ENCODE measurements at regions not wholly inside any gene's neighbourhood (a gene's known extent, or its start where the extent isn't known, plus 50 kb on each side); places are given as distances from the start of the nearest gene placed in this dataset.

DNA sequence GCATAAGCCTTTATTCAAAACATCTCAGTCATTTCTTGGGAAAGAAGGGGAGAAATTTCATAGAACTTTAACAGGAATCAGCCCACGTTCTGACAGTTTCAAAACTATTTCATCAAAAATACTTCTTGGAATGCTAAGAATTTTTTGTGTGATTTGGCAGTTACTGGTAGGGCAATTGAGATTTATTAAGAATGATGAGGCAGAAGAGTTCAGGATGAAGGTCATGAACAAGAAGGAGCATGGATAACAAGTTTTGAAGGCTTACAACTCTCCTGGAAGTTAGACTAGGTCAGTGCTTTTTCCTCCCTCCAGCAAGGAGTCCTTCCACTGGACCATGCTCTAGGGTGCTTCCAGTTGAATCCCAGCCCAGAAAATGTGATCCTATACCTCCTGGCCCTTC lies 569.9 kb downstream of the ANKRD7 start:
- ChIA-PET POLR2A (no interaction called here), CTCF (no interaction called here)
- H3K4me3 ChIP-seq: no peak overlapping the region
- no peak for TF ChIP-seq CHD2 (IDR thresholded peaks at IDR 0.05; ENCODE audit: low read length, partially characterized antibody)
- no peak for TF ChIP-seq MAFK (IDR thresholded peaks at IDR 0.05; ENCODE audit: partially characterized antibody)
- TF ChIP-seq ESRRA (IDR thresholded peaks at IDR 0.05; ENCODE audit: borderline replicate concordance, low read length): no peak
- TF ChIP-seq ZFP36 (IDR thresholded peaks at IDR 0.05; ENCODE audit: borderline replicate concordance, partially characterized antibody): no peak
- no peak for TF ChIP-seq EHMT2 (IDR thresholded peaks at IDR 0.05; ENCODE audit: low read depth)
- no peaks in the 10 kb centered on the region for H3K4me1 ChIP-seq
- no peak for DNase-seq (ENCODE audit: low read depth in 1 of 2, low spot score in 1 of 2)
- FAIRE-seq: no peak
- no peak overlapping the region for H3K27ac ChIP-seq
- no peak overlapping the region for H3K4me2 ChIP-seq
- no peaks in the 10 kb centered on the region for H3K9me3 ChIP-seq
- WGBS (ENCODE audit: missing lambda C conversion rate): 3% methylated on average over 1 of the region's 1 CpG
- ATAC-seq: no peak

DNA sequence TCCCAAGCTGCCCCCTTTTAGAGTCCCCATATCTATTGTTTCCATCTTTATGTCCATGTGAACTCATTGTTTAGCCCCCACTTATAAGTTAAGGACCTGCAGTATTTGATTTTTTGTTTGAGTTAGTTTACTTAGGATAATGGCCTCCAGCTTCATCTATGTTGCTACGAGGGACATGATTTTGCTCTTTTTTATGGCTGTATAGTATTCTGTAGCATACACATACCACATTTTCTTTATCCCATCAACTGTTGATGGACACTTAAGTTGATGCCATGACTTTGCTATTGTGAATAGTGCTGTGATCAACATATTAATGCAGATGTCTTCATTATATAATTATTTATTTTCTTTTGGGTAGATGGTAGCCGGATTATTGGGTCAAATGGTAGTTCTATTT lies 576.9 kb downstream of the ANKRD7 start:
- POLR2A ChIA-PET: no interaction called here
- DNase-seq (ENCODE audit: low read depth in 1 of 2, low spot score in 1 of 2): no peak
- no peak overlapping the region for H3K4me3 ChIP-seq
- FAIRE-seq: no peak
- H3K27ac ChIP-seq: no peak overlapping the region
- no peak for ATAC-seq
- no peak for TF ChIP-seq MAFK (IDR thresholded peaks at IDR 0.05; ENCODE audit: partially characterized antibody)
- no peak for TF ChIP-seq HDAC2 (IDR thresholded peaks at IDR 0.05)
- TF ChIP-seq, protein P1, sequence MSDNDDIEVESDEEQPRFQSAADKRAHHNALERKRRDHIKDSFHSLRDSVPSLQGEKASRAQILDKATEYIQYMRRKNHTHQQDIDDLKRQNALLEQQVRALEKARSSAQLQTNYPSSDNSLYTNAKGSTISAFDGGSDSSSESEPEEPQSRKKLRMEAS (IDR thresholded peaks at IDR 0.05): no peak
- TF ChIP-seq CHD4 (IDR thresholded peaks at IDR 0.05; ENCODE audit: borderline replicate concordance): no peak
- TF ChIP-seq, protein P2, sequence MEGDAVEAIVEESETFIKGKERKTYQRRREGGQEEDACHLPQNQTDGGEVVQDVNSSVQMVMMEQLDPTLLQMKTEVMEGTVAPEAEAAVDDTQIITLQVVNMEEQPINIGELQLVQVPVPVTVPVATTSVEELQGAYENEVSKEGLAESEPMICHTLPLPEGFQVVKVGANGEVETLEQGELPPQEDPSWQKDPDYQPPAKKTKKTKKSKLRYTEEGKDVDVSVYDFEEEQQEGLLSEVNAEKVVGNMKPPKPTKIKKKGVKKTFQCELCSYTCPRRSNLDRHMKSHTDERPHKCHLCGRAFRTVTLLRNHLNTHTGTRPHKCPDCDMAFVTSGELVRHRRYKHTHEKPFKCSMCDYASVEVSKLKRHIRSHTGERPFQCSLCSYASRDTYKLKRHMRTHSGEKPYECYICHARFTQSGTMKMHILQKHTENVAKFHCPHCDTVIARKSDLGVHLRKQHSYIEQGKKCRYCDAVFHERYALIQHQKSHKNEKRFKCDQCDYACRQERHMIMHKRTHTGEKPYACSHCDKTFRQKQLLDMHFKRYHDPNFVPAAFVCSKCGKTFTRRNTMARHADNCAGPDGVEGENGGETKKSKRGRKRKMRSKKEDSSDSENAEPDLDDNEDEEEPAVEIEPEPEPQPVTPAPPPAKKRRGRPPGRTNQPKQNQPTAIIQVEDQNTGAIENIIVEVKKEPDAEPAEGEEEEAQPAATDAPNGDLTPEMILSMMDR (IDR thresholded peaks at IDR 0.05): no peak
- TF ChIP-seq, protein P3, sequence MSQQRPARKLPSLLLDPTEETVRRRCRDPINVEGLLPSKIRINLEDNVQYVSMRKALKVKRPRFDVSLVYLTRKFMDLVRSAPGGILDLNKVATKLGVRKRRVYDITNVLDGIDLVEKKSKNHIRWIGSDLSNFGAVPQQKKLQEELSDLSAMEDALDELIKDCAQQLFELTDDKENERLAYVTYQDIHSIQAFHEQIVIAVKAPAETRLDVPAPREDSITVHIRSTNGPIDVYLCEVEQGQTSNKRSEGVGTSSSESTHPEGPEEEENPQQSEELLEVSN (IDR thresholded peaks at IDR 0.05; ENCODE audit: borderline replicate concordance, low read depth): no peak
- TF ChIP-seq FOSL2 (IDR thresholded peaks at IDR 0.05): no peak
- TF ChIP-seq FOSL2 (CRISPR knock-in tag; IDR thresholded peaks at IDR 0.05): no peak
- TF ChIP-seq, protein P4, sequence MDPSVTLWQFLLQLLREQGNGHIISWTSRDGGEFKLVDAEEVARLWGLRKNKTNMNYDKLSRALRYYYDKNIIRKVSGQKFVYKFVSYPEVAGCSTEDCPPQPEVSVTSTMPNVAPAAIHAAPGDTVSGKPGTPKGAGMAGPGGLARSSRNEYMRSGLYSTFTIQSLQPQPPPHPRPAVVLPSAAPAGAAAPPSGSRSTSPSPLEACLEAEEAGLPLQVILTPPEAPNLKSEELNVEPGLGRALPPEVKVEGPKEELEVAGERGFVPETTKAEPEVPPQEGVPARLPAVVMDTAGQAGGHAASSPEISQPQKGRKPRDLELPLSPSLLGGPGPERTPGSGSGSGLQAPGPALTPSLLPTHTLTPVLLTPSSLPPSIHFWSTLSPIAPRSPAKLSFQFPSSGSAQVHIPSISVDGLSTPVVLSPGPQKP (IDR thresholded peaks at IDR 0.05; ENCODE audit: low read depth, low read length): no peak
- H3K4me2 ChIP-seq: no peak overlapping the region
- CTCF ChIA-PET: interaction anchor here (0.6 kb wide), 1 partner anchor 238 kb away, joined by 4 read pairs; no protein-coding TSS in a partner anchor
- no peaks in the 10 kb centered on the region for H3K9me3 ChIP-seq
- 7% methylated on average over 2 of the region's 2 CpGs for WGBS (ENCODE audit: missing lambda C conversion rate)
- no peaks in the 10 kb centered on the region for H3K4me1 ChIP-seq

DNA sequence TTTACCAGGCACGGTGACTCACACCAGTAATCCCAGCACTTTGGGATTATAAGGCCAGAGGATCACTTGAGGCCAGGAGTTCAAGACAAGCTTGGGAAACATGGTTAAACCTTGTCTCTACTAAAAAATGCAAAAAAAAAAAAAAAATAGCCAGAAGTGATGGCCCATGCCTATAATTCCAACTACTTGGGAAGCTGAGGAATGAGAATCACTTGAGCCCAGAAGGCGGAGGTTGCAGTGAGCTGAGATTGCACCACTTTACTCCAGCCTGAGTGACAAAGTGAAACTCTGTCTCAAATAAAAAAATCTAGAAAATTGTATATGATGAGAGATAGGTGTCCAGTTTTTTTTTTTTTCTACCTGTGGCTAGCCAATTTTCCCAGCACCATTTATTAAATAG lies 578.2 kb downstream of the ANKRD7 start:
- Histone ChIP-seq H3K4me3 (no peak overlapping the region), H3K4me2 (no peak overlapping the region), H3K4me1 (no peaks in the 10 kb centered on the region), H3K9me3 (no peaks in the 10 kb centered on the region), H3K27ac (no peak overlapping the region)
- DNase-seq (ENCODE audit: low read depth in 1 of 2, low spot score in 1 of 2) (no peak), ATAC-seq (no peak), FAIRE-seq (no peak)
- CTCF ChIA-PET: no interaction called here
- POLR2A ChIA-PET: interaction anchor here (0.6 kb wide), 1 partner anchor 257 kb away, joined by 4 read pairs; no protein-coding TSS in a partner anchor
- TF ChIP-seq CHD4 (IDR thresholded peaks at IDR 0.05; ENCODE audit: borderline replicate concordance) (no peak), RFX5 (IDR thresholded peaks at IDR 0.05) (no peak), PHF8 (IDR thresholded peaks at IDR 0.05; ENCODE audit: borderline replicate concordance, low read depth) (no peak), CEBPB (IDR thresholded peaks at IDR 0.05) (no peak), SMC3 (IDR thresholded peaks at IDR 0.05) (no peak), RCOR1 (IDR thresholded peaks at IDR 0.05; ENCODE audit: low read depth, low read length) (no peak), POLR2AphosphoS2 (conservative IDR thresholded peaks at IDR 0.05; ENCODE audit: low read length) (no peak), POLR2A (IDR thresholded peaks at IDR 0.05; ENCODE audit: low read length) (no peak), NFE2L2 (conservative IDR thresholded peaks at IDR 0.05; ENCODE audit: low read length) (no peak), HEYL (CRISPR knock-in tag; IDR thresholded peaks at IDR 0.05) (no peak), EP300 (IDR thresholded peaks at IDR 0.05) (no peak), HDAC2 (IDR thresholded peaks at IDR 0.05) (no peak), JUN (IDR thresholded peaks at IDR 0.05) (no peak)
- TF ChIP-seq, protein P5, sequence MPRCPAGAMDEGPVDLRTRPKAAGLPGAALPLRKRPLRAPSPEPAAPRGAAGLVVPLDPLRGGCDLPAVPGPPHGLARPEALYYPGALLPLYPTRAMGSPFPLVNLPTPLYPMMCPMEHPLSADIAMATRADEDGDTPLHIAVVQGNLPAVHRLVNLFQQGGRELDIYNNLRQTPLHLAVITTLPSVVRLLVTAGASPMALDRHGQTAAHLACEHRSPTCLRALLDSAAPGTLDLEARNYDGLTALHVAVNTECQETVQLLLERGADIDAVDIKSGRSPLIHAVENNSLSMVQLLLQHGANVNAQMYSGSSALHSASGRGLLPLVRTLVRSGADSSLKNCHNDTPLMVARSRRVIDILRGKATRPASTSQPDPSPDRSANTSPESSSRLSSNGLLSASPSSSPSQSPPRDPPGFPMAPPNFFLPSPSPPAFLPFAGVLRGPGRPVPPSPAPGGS (IDR thresholded peaks at IDR 0.05): no peak
- TF ChIP-seq, protein P2 (IDR thresholded peaks at IDR 0.05): no peak
- TF ChIP-seq, protein P6, sequence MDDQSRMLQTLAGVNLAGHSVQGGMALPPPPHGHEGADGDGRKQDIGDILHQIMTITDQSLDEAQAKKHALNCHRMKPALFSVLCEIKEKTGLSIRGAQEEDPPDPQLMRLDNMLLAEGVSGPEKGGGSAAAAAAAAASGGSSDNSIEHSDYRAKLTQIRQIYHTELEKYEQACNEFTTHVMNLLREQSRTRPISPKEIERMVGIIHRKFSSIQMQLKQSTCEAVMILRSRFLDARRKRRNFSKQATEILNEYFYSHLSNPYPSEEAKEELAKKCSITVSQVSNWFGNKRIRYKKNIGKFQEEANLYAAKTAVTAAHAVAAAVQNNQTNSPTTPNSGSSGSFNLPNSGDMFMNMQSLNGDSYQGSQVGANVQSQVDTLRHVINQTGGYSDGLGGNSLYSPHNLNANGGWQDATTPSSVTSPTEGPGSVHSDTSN (IDR thresholded peaks at IDR 0.05): no peak
- TF ChIP-seq, protein P7, sequence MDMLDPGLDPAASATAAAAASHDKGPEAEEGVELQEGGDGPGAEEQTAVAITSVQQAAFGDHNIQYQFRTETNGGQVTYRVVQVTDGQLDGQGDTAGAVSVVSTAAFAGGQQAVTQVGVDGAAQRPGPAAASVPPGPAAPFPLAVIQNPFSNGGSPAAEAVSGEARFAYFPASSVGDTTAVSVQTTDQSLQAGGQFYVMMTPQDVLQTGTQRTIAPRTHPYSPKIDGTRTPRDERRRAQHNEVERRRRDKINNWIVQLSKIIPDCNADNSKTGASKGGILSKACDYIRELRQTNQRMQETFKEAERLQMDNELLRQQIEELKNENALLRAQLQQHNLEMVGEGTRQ (IDR thresholded peaks at IDR 0.05): no peak
- 34% methylated on average over 2 of the region's 2 CpGs for WGBS (ENCODE audit: missing lambda C conversion rate)
